GM12872 (cell line): ENCODE measurements at regions not wholly inside any gene's neighbourhood (a gene's known extent, or its start where the extent isn't known, plus 50 kb on each side); places are given as distances from the start of the nearest gene placed in this dataset.

Source experiments
- CTCF ChIP-seq: IDR thresholded peaks from 3 replicates; pipeline ENCODE4 v1.5.1; 2011; ENCODE audit warnings: low read depth, mild to moderate bottlenecking, low read length, moderate library complexity; ENCODE audit not compliant: insufficient read depth

GRCh38 chr11:105296806-105297205 lies 157.2 kb upstream of the CARD18 start:
- no peak for TF ChIP-seq CTCF

- TF ChIP-seq CTCF: no peak
Measured at GRCh38 chr11:105296386-105296785, 156.8 kb upstream of the CARD18 start.

- no peak for TF ChIP-seq CTCF
Measured at GRCh38 chr11:105282658-105283057, 143.1 kb upstream of the CARD18 start.

GRCh38 chr11:105274631-105275030 lies 135.1 kb upstream of the CARD18 start:
- no peak for TF ChIP-seq CTCF

GRCh38 chr11:105273660-105274280 lies 134.2 kb upstream of the CARD18 start:
- no peak for TF ChIP-seq CTCF

GRCh38 chr11:105269862-105270261 lies 130.3 kb upstream of the CARD18 start:
- no peak for TF ChIP-seq CTCF

- TF ChIP-seq CTCF: no peak
Measured at GRCh38 chr11:105268404-105269062, 129.0 kb upstream of the CARD18 start.

GRCh38 chr11:105265845-105266244 lies 126.3 kb upstream of the CARD18 start:
- TF ChIP-seq CTCF: no peak
